Upper lobe of right lung (tissue), 1 donor: ENCODE measurements at regions not wholly inside any gene's neighbourhood (a gene's known extent, or its start where the extent isn't known, plus 50 kb on each side); places are given as distances from the start of the nearest gene placed in this dataset.

Experiments used
- ATAC-seq: fragments of 200-7000 bp; cut with Tn5 transposase; one replicate; pipeline ENCODE4 v1.9.1; 2020; ENCODE audit warnings: mild to moderate bottlenecking, moderate library complexity
- DNase-seq: peaks from one replicate; pipeline ENCODE4 v3.0.0-alpha.2; 2020
- H3K27ac ChIP-seq: fragments of 200-600 bp; one replicate; pipeline ENCODE4 v1.8.0; 2022
- H3K27me3 ChIP-seq: fragments of 200-600 bp; one replicate; pipeline ENCODE4 v1.8.0; 2022; ENCODE audit warnings: mild to moderate bottlenecking
- H3K36me3 ChIP-seq: fragments of 200-600 bp; one replicate; pipeline ENCODE4 v1.8.0; 2022
- H3K4me1 ChIP-seq: fragments of 200-600 bp; one replicate; pipeline ENCODE4 v1.8.0; 2022
- H3K4me3 ChIP-seq: fragments of 200-600 bp; one replicate; pipeline ENCODE4 v1.8.0; 2022; ENCODE audit warnings: mild to moderate bottlenecking
- H3K9me3 ChIP-seq: fragments of 200-600 bp; one replicate; pipeline ENCODE4 v1.8.0; 2022
- CTCF ChIP-seq: fragments of 200-600 bp; IDR thresholded peaks from one replicate; pipeline ENCODE4 v1.8.0; 2022; ENCODE audit warnings: antibody characterized with exemption
- intact Hi-C: fragments of 100-400 bp; cut with DNase I; formaldehyde crosslinking; loops from one replicate; pipeline ENCODE4 v1.11.0; 2022
- donor health status: DM: no; HTN: yes; CAD: no; lungs with severe emphysema.

- Histone ChIP-seq H3K4me1 (no peaks in the 10 kb centered on the region), H3K9me3 (no peaks in the 10 kb centered on the region), H3K4me3 (no peak overlapping the region), H3K27ac (no peak overlapping the region), H3K36me3 (no peaks in the 10 kb centered on the region), H3K27me3 (no peaks in the 10 kb centered on the region)
- TF ChIP-seq CTCF = no peak
- ATAC-seq (no peak), DNase-seq (no peak)
- intact Hi-C loops = no loop called here
These were observed 273.4 kb downstream of the IGSF11 start for GRCh38 chr3:118761291-118761606.

- TF ChIP-seq CTCF = no peak
- no peaks in the 10 kb centered on the region for H3K27me3 ChIP-seq
- H3K9me3 ChIP-seq = no peaks in the 10 kb centered on the region
- no peaks in the 10 kb centered on the region for H3K4me1 ChIP-seq
- intact Hi-C loops = no loop called here
- ATAC-seq (no peak), DNase-seq (no peak)
- H3K27ac ChIP-seq = no peak overlapping the region
- no peak overlapping the region for H3K4me3 ChIP-seq
- no peaks in the 10 kb centered on the region for H3K36me3 ChIP-seq
These were observed 268.9 kb downstream of the IGSF11 start for GRCh38 chr3:118765636-118766305.

- no peak for ATAC-seq
- no peaks in the 10 kb centered on the region for H3K36me3 ChIP-seq
- no peak for TF ChIP-seq CTCF
- H3K4me3 ChIP-seq = no peak overlapping the region
- H3K27me3 ChIP-seq = no peaks in the 10 kb centered on the region
- H3K4me1 ChIP-seq = no peaks in the 10 kb centered on the region
- DNase-seq = no peak
- intact Hi-C loops = no loop called here
- no peaks in the 10 kb centered on the region for H3K9me3 ChIP-seq
- no peak overlapping the region for H3K27ac ChIP-seq
These were observed 268.4 kb downstream of the IGSF11 start for GRCh38 chr3:118766306-118766669.

GRCh38 chr3:118772036-118772435 lies 262.6 kb downstream of the IGSF11 start:
- intact Hi-C loops = no loop called here
- DNase-seq (no peak), ATAC-seq (no peak)
- no peak overlapping the region for H3K4me3 ChIP-seq
- H3K36me3 ChIP-seq = no peaks in the 10 kb centered on the region
- H3K27me3 ChIP-seq = no peaks in the 10 kb centered on the region
- H3K27ac ChIP-seq = no peak overlapping the region
- no peaks in the 10 kb centered on the region for H3K4me1 ChIP-seq
- H3K9me3 ChIP-seq = no peaks in the 10 kb centered on the region
- TF ChIP-seq CTCF = no peak

GRCh38 chr3:118772547-118773011 lies 262.1 kb downstream of the IGSF11 start:
- peak; percentile 85 for ATAC-seq
- Histone ChIP-seq H3K27me3 (no peaks in the 10 kb centered on the region), H3K36me3 (no peaks in the 10 kb centered on the region), H3K4me3 (no peak overlapping the region), H3K27ac (peak overlapping the region; percentile 9), H3K9me3 (no peaks in the 10 kb centered on the region), H3K4me1 (no peaks in the 10 kb centered on the region)
- intact Hi-C loops = no loop called here
- no peak for DNase-seq
- TF ChIP-seq CTCF = no peak

- TF ChIP-seq CTCF = no peak
- DNase-seq (no peak), ATAC-seq (no peak)
- Histone ChIP-seq H3K27me3 (no peaks in the 10 kb centered on the region), H3K9me3 (no peaks in the 10 kb centered on the region), H3K4me3 (no peak overlapping the region), H3K27ac (no peak overlapping the region), H3K4me1 (no peaks in the 10 kb centered on the region), H3K36me3 (no peaks in the 10 kb centered on the region)
- intact Hi-C loops = no loop called here
These were observed 259.6 kb downstream of the IGSF11 start for GRCh38 chr3:118775021-118775420.
